ENCODE measurements at regions not wholly inside any gene's neighbourhood (a gene's known extent, or its start where the extent isn't known, plus 50 kb on each side); places are given as distances from the start of the nearest gene placed in this dataset.

- no peak for DNase-seq
Measured at GRCh38 chr1:213657013-213657412, 330.8 kb upstream of the PROX1 start.

- DNase-seq = no peak
Measured at GRCh38 chr1:213657879-213658278, 329.9 kb upstream of the PROX1 start.

GRCh38 chr1:213658457-213658856, 329.3 kb upstream of the PROX1 start:
- no peak for DNase-seq

- no peak for DNase-seq
Measured at GRCh38 chr1:213659580-213660547, 327.9 kb upstream of the PROX1 start.

- DNase-seq = no peak
Measured at GRCh38 chr1:213661302-213661701, 326.5 kb upstream of the PROX1 start.

- no peak for DNase-seq
Measured at GRCh38 chr1:213666113-213666512, 321.7 kb upstream of the PROX1 start.

- DNase-seq = no peak
Measured at GRCh38 chr1:213666922-213667321, 320.9 kb upstream of the PROX1 start.

GRCh38 chr1:213669512-213669911, 318.3 kb upstream of the PROX1 start:
- no peak for DNase-seq

- no peak for DNase-seq
Measured at GRCh38 chr1:213669964-213670691, 317.6 kb upstream of the PROX1 start.

GRCh38 chr1:213670692-213671023, 317.1 kb upstream of the PROX1 start:
- no peak for DNase-seq

GRCh38 chr1:213675043-213675442, 312.7 kb upstream of the PROX1 start:
- no peak for DNase-seq

- no peak for DNase-seq
Measured at GRCh38 chr1:213676736-213677135, 311.0 kb upstream of the PROX1 start.

GRCh38 chr1:213678348-213678747, 309.4 kb upstream of the PROX1 start:
- no peak for DNase-seq

- no peak for DNase-seq
Measured at GRCh38 chr1:213678753-213679152, 309.0 kb upstream of the PROX1 start.

- DNase-seq = no peak
Measured at GRCh38 chr1:213679153-213679552, 308.6 kb upstream of the PROX1 start.

- no peak for DNase-seq
Measured at GRCh38 chr1:213680677-213681325, 307.0 kb upstream of the PROX1 start.

- no peak for DNase-seq
Measured at GRCh38 chr1:213681788-213682340, 305.9 kb upstream of the PROX1 start.

GRCh38 chr1:213683529-213683928, 304.2 kb upstream of the PROX1 start:
- DNase-seq = no peak

- DNase-seq = no peak
Measured at GRCh38 chr1:213684454-213684853, 303.3 kb upstream of the PROX1 start.

- DNase-seq = no peak
Measured at GRCh38 chr1:213685992-213686582, 301.7 kb upstream of the PROX1 start.

- no peak for DNase-seq
Measured at GRCh38 chr1:213686983-213687382, 300.8 kb upstream of the PROX1 start.

GRCh38 chr1:213687832-213688231, 299.9 kb upstream of the PROX1 start:
- DNase-seq = no peak

- no peak for DNase-seq
Measured at GRCh38 chr1:213688655-213689054, 299.1 kb upstream of the PROX1 start.
